ENCODE measurements at regions not wholly inside any gene's neighbourhood (a gene's known extent, or its start where the extent isn't known, plus 50 kb on each side); places are given as distances from the start of the nearest gene placed in this dataset.

DNA sequence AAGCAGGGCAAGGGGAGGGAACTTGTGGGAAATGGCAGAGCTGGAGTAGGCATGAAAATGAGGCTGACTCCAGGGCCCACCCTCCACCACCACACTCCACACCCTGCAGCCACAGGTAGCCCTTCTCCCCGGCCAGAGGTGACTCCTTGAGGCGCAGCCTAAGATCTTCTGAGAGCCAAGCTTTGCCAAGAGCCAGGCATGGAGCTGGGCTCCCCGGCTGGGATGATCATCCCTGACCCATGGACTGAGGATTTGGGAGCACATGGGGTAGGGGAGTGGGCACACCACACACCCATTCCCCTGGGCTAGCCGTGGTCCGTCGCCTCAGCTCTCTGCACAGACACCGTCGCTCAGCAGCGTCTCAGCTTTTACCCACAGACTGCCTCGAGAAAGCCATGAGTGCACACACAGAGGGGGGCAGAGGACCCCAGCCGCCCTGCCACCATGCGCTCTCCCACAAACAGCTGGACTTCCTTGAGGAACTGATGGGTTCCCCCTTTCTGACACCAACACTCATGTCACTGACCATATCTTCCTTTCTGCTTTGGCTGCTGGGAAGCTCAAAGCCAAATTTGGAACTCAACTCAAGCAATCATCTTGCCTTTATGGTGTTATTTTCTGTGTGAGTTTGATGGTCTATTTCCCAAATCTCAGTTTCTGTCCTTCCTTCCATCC, 123.6 kb upstream of the RUNX3 start:
- ChIA-PET CTCF (no interaction called here), POLR2A (ENCODE audit: unreplicated experiment) (no interaction called here)
- DNase-seq (no peak), ATAC-seq (ENCODE audit: low read depth) (no peak)
- Histone ChIP-seq H3K79me1 (ENCODE audit: low read depth in 1 of 2, low read length in 2 of 2) (no peaks in the 10 kb centered on the region), H2BK20ac (ENCODE audit: low read depth, low read length) (no peak overlapping the region), H2AK9ac (replicated peaks; ENCODE audit: low read depth, low read length, poor library complexity) (no peak overlapping the region), H4K91ac (ENCODE audit: insufficient read depth, low read depth, low read length) (no peak overlapping the region), H2BK5ac (ENCODE audit: low read depth, low read length, poor library complexity, severe bottlenecking) (no peak overlapping the region), H3K4me3 (ENCODE audit: insufficient read depth, low read depth, low read length) (no peak overlapping the region), H3K9ac (ENCODE audit: low read depth, low read length) (no peak overlapping the region), H4K8ac (ENCODE audit: low read depth in 2 of 2, low read length in 2 of 2) (no peak overlapping the region), H3K27ac (ENCODE audit: insufficient read depth, low read length) (no peak overlapping the region), H2BK120ac (ENCODE audit: low read depth, low read length) (no peak overlapping the region), H3K4me1 (ENCODE audit: control insufficient read depth, insufficient read depth, low read length) (no peaks in the 10 kb centered on the region), H3K27me3 (ENCODE audit: control insufficient read depth, insufficient read depth, low read length) (peaks cover 86% of the 10 kb centered on the region), H3K23ac (ENCODE audit: low read depth, low read length) (no peak overlapping the region), H4K5ac (ENCODE audit: low read depth, low read length) (no peak overlapping the region), H3K9me1 (ENCODE audit: insufficient read depth, low read length) (no peaks in the 10 kb centered on the region; the same call in 1 of the 2 replicates), H3K56ac (ENCODE audit: extremely low read depth, insufficient read depth, low read length) (no peak overlapping the region), H2BK15ac (ENCODE audit: low read depth, low read length) (no peak overlapping the region), H3K14ac (replicated peaks; ENCODE audit: low read depth, low read length) (no peak overlapping the region), H3K18ac (ENCODE audit: low read depth, low read length) (no peak overlapping the region), H3K4ac (ENCODE audit: low read depth, low read length) (no peak overlapping the region), H2AK5ac (ENCODE audit: low read depth, low read length) (no peak overlapping the region), H3K36me3 (ENCODE audit: control insufficient read depth, insufficient read depth, low read length) (no peaks in the 10 kb centered on the region), H3K9me3 (ENCODE audit: control insufficient read depth, insufficient read depth, low read length) (no peaks in the 10 kb centered on the region), H4K20me1 (ENCODE audit: insufficient read depth, low read length) (no peaks in the 10 kb centered on the region), H3K4me2 (ENCODE audit: low read depth, low read length) (no peak overlapping the region), H2AFZ (replicated peaks; ENCODE audit: low read length, poor library complexity) (no peak overlapping the region)
- BruUV-seq (replicated peaks), result no TSS peak
- in situ Hi-C loops (cut with MboI; ENCODE audit: low sequenced_read_pairs) (no loop called here), dilution Hi-C loops (cut with HindIII; ENCODE audit: low sequenced_read_pairs, unreplicated experiment) (no loop called here), intact Hi-C loops (cut with micrococcal nuclease) (no loop called here)
- 73% methylated on average over 5 of the region's 12 CpGs; no CpG with 5 or more reads in 1 of the 2 experiments for WGBS, 2 experiments (ENCODE audit: extremely low coverage in 2 of 2, insufficient read length in 1 of 2)
- no peak for TF ChIP-seq POLR2A (IDR thresholded peaks at IDR 0.05; ENCODE audit: low read depth, low read length)
- TF ChIP-seq, protein P1, sequence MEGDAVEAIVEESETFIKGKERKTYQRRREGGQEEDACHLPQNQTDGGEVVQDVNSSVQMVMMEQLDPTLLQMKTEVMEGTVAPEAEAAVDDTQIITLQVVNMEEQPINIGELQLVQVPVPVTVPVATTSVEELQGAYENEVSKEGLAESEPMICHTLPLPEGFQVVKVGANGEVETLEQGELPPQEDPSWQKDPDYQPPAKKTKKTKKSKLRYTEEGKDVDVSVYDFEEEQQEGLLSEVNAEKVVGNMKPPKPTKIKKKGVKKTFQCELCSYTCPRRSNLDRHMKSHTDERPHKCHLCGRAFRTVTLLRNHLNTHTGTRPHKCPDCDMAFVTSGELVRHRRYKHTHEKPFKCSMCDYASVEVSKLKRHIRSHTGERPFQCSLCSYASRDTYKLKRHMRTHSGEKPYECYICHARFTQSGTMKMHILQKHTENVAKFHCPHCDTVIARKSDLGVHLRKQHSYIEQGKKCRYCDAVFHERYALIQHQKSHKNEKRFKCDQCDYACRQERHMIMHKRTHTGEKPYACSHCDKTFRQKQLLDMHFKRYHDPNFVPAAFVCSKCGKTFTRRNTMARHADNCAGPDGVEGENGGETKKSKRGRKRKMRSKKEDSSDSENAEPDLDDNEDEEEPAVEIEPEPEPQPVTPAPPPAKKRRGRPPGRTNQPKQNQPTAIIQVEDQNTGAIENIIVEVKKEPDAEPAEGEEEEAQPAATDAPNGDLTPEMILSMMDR (conservative IDR thresholded peaks at IDR 0.05; ENCODE audit: low read depth, low read length), result no peak

All from IMR-90 (cell line).